COLO829 (cell line): ENCODE measurements at regions not wholly inside any gene's neighbourhood (a gene's known extent, or its start where the extent isn't known, plus 50 kb on each side); places are given as distances from the start of the nearest gene placed in this dataset.
A peak's percentile ranks its signal among the peaks of the same experiment; 100 is the strongest.
"Not testable (repeated sequence)": the region's sequence is repeated elsewhere in the genome, so short reads cannot be mapped to it uniquely, and the experiment has no call there.

Experiments used
- DNase-seq: peaks from one replicate; pipeline ENCODE4 v3.0.0; 2012; ENCODE audit warnings: low spot score

GRCh38 chr4:28092610-28093009 is 1232.0 kb downstream of the STIM2 start:
- DNase-seq, result no peak

GRCh38 chr4:28093071-28093470 is 1232.4 kb downstream of the STIM2 start:
- no peak for DNase-seq

- DNase-seq, result no peak
Measured at GRCh38 chr4:28101583-28101982, 1240.9 kb downstream of the STIM2 start.

GRCh38 chr4:28105271-28105859 is 1244.7 kb downstream of the STIM2 start:
- no peak for DNase-seq

- DNase-seq, result no peak
Measured at GRCh38 chr4:28106155-28106554, 1245.5 kb downstream of the STIM2 start.

GRCh38 chr4:28109801-28110200 is 1249.2 kb downstream of the STIM2 start:
- DNase-seq, result no peak

- not testable (repeated sequence) for DNase-seq
Measured at GRCh38 chr4:28112691-28113335, 1252.2 kb downstream of the STIM2 start.

- DNase-seq, result not testable (repeated sequence)
Measured at GRCh38 chr4:28113586-28113985, 1252.9 kb downstream of the STIM2 start.

- not testable (repeated sequence) for DNase-seq
Measured at GRCh38 chr4:28116526-28117083, 1256.0 kb downstream of the STIM2 start.

GRCh38 chr4:28117084-28117682 is 1256.5 kb downstream of the STIM2 start:
- no peak for DNase-seq

GRCh38 chr4:28146191-28146590 is 1285.5 kb downstream of the STIM2 start:
- no peak for DNase-seq

- DNase-seq, result no peak
Measured at GRCh38 chr4:28148221-28148620, 1287.6 kb downstream of the STIM2 start.

GRCh38 chr4:28149762-28150161 is 1289.1 kb downstream of the STIM2 start:
- DNase-seq, result no peak

GRCh38 chr4:28151314-28151713 is 1290.7 kb downstream of the STIM2 start:
- no peak for DNase-seq

GRCh38 chr4:28167411-28167810 is 1306.8 kb downstream of the STIM2 start:
- no peak for DNase-seq

GRCh38 chr4:28176942-28177341 is 1316.3 kb downstream of the STIM2 start:
- no peak for DNase-seq

GRCh38 chr4:28177641-28178040 is 1317.0 kb downstream of the STIM2 start:
- no peak for DNase-seq

- no peak for DNase-seq
Measured at GRCh38 chr4:28179126-28179525, 1318.5 kb downstream of the STIM2 start.

- no peak for DNase-seq
Measured at GRCh38 chr4:28209371-28209924, 1348.8 kb downstream of the STIM2 start.

- no peak for DNase-seq
Measured at GRCh38 chr4:28211676-28212470, 1351.2 kb downstream of the STIM2 start.

GRCh38 chr4:28221536-28221935 is 1360.9 kb downstream of the STIM2 start:
- no peak for DNase-seq

GRCh38 chr4:28225050-28225449 is 1364.4 kb downstream of the STIM2 start:
- peak; percentile 17 for DNase-seq
